ENCODE measurements at regions not wholly inside any gene's neighbourhood (a gene's known extent, or its start where the extent isn't known, plus 50 kb on each side); places are given as distances from the start of the nearest gene placed in this dataset.
"Not testable (repeated sequence)": the region's sequence is repeated elsewhere in the genome, so short reads cannot be mapped to it uniquely, and the experiment has no call there.

DNA sequence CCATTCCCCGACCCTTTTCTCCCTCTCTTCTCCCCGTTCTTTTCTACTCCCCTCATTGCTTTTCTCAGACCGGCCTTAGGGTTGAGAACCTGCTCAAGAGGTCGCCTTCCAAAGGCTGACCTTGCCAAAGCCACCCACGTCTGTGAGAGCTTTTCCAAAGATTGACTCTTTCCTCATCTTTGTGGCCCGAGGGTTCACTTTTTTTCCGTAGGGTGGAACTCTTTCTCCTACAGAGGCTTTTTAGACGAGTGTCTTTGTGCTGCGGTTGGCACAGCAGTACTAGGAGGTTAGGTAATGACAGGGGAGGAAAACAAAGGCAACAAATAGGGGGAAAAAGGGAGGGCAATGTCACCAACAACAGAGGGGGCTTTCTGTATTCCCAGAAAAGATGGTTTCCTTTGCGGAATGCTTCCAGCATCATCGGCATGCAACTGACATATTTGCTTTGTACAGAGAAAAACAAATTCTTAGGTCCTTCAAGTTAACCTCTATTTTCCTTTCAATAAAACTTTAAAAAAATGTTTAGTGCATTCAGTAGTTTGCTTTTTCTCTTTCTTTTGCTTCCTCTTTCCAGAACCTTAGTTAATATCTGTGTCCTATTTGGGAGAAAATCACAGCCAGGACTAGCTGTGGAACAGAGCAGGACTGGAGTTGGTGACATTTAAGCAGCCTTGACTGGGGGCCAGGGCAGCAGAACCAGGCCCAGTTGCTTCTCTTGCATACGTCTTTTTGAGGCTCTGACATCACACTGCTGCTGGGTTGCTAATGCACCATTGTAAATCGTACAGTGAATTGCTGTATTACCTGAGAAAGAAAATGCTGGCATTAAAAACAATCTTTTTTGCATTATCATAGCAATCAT lies 188.1 kb upstream of the FANCL start:
- ATAC-seq (ENCODE audit: poor library complexity) (no peak), DNase-seq (no peak)
- intact Hi-C loops (cut with DNase I) = no loop called here

DNA sequence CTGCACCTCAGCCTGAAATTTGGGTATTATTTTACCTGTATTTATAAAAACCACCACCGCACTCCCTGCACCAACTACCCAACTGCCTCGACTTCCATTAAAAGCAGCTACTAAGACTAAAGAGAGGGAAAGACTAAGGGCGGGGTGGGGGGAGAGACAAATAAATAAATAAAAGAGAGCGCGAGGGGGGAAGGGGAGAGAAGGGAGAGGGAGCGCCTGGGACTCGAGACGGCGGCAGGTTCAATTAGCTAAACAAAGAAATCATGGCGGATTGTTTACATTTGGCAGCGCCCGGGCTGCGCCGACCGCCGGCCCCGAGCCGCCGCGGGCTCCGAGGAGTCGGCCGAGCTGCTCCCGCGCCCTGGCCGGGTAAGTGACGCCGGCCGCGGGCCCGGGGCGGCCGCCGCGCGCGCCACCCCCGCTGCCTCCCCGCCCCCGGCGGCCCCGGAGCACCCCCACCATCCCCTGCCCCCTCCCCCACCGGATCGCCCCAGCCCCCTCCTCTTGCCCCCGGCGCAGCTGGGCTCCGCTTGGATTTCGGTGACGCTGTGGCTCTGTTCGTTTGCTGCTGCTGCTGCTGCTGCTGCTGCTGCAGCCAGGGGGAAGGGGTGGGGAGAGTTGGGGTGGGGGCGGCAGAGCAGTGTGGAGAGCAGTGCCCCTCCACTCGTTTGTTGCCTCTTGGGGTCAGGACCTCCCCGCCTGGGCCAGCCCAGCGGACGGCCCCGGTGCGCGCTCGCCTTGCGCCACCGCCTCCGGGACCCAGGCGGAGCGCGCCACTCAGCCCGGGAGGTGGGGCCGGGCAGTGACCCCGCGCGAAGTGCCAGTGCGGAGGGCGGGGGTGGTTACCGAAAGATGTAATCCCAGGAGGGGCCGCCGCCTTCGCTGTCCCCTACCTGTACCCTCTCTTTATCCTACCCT lies 187.2 kb upstream of the FANCL start:
- DNase-seq (no peak), ATAC-seq (ENCODE audit: poor library complexity) (no peak)
- intact Hi-C loops (cut with DNase I) = no loop called here

DNA sequence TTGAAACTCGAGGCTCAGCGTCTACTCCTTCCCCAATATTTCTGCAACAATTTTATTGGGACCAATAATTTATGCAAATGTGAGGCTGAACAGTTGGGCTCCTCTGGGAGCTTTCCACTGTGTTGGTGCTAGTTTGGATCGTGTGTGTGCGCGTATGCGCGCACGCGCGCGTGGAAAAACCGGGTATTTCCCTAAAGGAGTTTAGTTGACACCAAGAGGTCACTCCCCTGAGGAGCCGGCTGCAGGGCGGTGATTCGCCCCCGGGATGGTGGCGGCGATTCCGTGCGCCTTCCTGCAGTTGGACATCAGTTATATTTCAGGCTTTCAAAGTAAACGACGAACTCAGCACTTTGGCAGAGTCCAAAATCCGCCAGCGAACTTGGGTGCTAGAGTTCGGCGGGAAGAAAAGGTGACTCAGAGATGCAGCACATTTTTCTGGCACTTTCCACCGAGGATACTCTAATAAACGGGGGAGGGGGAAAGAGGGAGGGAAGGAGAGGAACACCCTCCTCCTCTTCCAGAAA lies 186.5 kb upstream of the FANCL start:
- intact Hi-C loops (cut with DNase I) = no loop called here
- DNase-seq (no peak), ATAC-seq (ENCODE audit: poor library complexity) (no peak)

DNA sequence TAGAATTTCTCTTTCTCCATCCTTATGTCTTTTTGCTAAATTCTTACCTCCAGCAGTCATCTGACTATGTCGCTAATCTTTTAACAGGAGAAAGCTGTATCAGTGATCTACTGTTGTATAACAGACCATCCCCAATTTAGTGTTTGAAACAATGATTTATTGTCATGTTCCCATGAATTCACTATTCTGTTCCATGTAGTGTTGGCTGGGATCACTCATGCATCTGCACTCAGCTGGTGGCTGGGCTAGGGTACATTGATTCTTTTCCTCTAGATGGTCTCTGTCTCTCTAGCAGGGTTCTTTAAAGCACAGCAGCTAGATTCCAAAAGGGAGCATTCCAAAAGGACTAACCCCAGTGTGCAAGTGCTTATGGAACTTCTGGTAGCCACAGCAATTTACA lies 184.2 kb upstream of the FANCL start:
- no peak for DNase-seq
- intact Hi-C loops (cut with DNase I) = no loop called here
- ATAC-seq (ENCODE audit: poor library complexity) = no peak

DNA sequence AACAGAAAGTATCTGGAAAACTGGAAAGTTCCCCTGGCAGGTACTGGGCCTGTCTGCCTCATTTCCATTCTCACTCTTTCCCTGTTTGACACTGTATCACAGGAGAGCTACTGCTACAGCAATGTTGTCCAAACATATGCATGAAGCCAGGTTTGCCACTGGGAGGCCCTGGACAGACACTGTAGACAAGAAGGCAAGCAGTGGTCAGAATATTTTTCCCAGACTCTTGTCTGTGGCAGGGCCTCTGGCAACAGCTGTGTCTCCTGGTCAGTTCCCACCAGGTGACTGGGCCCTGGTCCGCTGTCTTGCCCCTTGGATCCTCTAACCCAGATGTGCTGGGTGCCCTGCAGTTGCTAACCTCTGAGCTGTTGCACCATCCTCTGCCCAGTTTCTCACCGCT lies 178.9 kb upstream of the FANCL start:
- no peak for ATAC-seq (ENCODE audit: poor library complexity)
- intact Hi-C loops (cut with DNase I) = no loop called here
- no peak for DNase-seq

DNA sequence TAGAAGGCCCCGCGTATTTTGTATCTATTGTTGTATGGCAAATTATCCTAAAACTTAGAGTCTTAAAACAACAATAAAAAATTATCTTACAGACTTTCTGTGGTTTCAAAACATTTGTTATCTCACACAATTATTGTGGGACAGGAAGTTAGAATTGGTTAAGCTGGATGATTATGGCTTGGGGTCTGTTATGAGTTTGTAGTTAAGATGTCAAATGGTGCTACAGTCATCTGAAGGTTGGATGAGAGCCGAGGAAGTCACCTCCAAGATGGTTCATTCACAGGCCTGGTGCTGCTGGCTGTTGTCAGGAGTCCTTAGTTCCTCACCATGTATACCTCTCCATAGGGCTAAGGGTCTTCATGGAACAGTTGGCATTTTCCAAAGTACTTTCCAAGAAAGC lies 175.6 kb upstream of the FANCL start:
- no peak for ATAC-seq (ENCODE audit: poor library complexity)
- intact Hi-C loops (cut with DNase I) = no loop called here
- DNase-seq = no peak

DNA sequence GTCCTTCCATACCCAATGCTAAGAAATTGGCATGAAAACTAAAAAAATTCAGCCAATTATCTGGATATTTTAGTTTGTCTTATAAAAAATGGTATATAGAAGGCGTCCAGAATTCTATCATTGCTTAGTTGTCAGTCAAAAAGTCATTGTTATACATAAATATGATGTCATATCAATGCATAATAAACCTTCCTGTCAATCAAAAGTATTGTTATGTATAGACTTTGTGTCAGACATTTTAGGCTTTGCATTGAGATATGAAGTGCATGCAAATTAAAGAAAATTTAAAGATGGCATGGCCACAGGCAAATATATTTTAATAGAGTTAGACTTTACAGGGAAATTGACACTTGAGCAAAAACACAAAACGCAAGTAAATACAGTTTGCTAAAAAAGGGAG lies 173.4 kb upstream of the FANCL start:
- intact Hi-C loops (cut with DNase I) = no loop called here
- DNase-seq = no peak
- no peak for ATAC-seq (ENCODE audit: poor library complexity)

DNA sequence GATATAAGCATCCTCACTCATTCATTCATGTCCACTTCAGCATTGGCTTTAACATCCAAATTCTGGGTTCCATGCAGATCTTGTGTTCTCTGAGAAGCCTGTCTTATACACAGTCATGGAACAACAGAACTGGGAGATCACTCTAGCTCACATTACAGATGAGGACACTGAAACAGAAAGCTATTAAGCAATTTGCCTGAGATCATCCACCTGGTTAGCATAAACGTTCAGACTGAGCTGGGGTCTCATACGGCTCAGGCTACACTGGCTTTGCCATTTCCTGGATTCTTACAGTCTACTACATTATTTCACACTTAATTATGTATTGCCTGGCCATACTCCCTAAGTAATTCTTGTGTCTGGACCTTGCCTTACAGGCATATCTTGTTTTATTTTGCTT lies 169.4 kb upstream of the FANCL start:
- ATAC-seq (ENCODE audit: poor library complexity) = no peak
- intact Hi-C loops (cut with DNase I) = no loop called here
- DNase-seq = no peak

DNA sequence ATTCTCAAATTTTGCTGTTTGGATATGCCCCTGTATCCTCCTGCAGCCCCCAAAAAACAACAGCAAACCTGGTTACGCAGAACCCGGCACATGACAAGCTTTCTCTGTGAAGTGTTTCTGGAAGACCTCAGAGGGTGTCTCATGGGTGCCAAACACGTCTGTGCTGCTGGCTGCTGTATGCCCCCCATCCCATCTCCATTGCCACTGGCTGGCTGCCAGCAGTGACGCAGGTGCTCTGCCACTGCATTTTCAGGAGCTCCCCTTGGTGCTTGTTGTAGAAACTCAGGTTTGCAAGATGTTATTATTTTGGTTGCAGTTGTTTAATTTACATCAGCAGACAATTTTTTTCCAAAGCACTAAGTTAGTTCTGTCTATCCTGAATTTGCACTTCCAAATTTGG lies 166.4 kb upstream of the FANCL start:
- ATAC-seq (ENCODE audit: poor library complexity) (no peak), DNase-seq (no peak)
- intact Hi-C loops (cut with DNase I) = no loop called here

DNA sequence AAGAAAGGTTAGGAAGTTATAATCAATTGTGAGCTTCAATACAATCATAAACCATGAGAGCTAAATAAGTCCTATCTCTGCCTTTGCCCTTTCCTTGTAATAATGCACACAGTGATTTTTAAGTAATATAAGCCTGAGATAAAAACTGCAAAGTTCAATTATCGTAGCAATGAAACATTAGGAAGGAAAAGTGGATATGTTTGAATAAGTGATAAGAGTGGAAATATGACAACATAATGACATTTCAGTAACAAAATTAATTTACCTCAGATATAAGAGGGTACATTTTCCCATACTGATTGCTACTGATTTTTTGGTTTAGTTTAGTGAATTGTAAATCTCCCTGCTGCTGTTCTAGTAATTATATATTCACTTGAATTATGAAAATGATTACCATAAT lies 164.2 kb upstream of the FANCL start:
- ATAC-seq (ENCODE audit: poor library complexity) (no peak), DNase-seq (no peak)
- intact Hi-C loops (cut with DNase I) = no loop called here

DNA sequence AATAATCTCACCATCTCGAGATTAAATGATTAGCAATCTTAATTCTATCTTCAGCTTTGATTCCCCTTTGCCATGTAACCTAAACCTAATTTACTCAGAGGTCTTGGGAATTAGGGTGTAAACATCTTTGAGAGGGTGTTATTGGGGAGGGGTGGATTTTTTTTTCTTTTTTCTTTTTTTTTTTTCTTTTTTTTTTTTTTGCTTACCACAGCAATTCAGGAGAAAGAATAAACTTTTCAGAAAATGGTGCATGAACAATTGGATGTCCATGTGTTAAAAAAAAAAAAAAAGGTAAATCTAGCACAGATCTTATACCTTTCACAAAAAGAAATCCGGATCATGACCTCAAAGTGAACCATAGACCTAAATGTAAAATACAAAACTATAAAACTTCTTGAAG lies 160.8 kb upstream of the FANCL start:
- DNase-seq (no peak), ATAC-seq (ENCODE audit: poor library complexity) (no peak)
- intact Hi-C loops (cut with DNase I) = no loop called here

DNA sequence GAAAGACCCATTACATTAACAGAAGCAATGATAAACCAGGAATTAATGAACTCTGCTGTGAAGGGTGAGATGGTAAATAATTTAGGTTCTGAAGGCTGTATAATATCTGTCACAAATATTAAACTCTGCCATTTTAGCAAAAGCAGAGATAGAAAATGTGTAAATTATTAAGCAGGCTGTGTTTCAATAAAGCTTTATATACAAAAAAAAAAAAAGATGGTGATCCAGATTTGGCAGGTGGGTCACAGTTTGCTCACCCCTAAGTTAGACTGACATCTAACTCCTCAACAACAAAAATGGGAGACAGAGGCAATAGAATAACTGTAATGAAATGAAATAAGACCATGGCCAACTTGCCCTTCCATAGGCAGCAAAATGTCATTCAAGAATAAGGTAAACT lies 157.3 kb upstream of the FANCL start:
- intact Hi-C loops (cut with DNase I) = no loop called here
- DNase-seq (no peak), ATAC-seq (ENCODE audit: poor library complexity) (no peak)

DNA sequence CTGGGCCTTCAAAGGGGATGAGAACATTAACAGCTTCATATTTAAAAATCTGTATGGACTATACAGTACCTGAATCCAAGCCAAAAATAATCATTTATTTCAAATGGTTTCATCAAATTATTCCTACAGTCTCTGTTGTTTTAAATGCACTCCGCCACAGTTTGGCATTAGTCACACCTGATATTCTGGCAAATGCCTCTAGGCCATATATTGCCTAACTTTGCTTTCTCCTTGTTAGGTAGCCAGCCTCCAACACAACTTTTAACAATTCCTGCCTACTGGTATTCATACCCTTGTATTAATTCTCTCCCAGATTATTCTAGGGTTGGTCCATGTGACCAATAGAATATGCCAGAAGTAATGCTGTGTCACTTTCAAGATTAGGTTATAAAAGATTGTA lies 146.6 kb upstream of the FANCL start:
- DNase-seq (no peak), ATAC-seq (ENCODE audit: poor library complexity) (no peak)
- intact Hi-C loops (cut with DNase I) = no loop called here

DNA sequence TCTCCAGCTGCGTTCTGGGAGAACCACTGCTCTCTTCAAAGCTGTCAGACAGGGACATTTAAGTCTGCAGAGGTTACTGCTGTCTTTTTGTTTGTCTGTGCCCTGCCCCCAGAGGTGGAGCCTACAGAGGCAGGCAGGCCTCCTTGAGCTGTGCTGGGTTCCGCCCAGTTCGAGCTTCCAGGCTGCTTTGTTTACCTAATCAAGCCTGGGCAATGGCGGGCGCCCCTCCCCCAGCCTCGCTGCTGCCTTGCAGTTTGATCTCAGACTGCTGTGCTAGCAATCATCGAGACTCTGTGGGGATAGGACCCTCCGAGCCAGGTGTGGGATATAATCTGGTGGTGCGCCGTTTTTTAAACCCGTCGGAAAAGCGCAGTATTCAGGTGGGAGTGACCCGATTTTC lies 145.8 kb upstream of the FANCL start:
- intact Hi-C loops (cut with DNase I); ATAC-seq (ENCODE audit: poor library complexity); DNase-seq: not testable (repeated sequence)

DNA sequence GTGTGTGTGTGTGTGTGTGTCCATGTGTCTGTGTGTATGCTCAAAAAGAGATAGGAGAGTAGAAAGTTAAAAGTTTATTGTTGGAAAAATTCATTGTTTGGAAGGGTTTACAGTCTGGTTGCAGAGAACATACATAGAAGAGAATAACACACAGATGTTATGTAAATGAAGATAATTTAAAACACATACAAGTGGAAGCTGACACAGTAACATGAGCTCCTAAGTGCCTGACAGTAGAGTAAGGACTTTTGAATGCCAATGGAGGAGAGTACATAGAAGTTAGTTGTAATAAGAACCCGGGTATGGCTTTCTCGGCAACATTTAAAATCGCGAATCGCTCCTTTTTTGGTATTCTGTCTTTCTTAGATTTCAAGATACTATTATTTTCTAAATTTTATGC lies 137.0 kb upstream of the FANCL start:
- intact Hi-C loops (cut with DNase I) = no loop called here
- DNase-seq = no peak
- ATAC-seq (ENCODE audit: poor library complexity) = no peak

DNA sequence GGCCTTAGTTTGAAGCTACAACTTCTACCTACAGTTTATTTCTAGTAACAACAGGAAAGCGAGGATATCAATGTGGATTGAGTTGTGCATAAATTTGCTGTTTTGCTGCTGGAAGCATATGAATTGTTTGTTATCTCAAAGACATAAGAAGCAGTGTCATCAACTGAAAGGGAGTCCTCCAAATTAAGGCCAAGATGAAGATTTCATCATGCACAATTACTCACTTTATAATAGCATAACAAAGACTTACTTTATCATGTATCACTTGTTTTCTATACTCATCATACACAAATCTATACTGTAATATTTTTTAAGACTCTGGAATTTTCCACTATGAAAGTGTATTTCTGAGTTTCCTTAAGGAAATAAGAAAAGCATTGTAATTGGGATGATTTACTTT lies 136.1 kb upstream of the FANCL start:
- DNase-seq = no peak
- intact Hi-C loops (cut with DNase I) = no loop called here
- ATAC-seq (ENCODE audit: poor library complexity) = no peak

DNA sequence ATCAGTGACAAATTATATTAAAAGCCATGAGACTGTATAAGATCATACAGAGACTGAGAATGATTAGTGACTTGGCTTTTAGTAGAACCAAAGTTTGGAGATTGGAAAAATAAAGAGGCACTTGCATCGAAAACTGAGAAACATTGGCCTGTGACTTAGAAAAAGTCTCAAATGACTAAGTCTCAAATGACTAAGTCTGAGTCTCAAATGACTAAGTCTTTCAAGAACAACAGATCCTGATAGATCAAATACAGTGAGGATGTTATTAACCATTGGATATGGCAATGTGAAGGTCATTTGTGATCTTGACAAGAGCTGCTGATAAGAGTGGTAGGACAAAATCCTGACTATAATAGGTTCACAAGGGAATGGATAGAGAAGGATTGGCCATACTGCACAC lies 135.5 kb upstream of the FANCL start:
- ATAC-seq (ENCODE audit: poor library complexity) (no peak), DNase-seq (no peak)
- intact Hi-C loops (cut with DNase I) = no loop called here

DNA sequence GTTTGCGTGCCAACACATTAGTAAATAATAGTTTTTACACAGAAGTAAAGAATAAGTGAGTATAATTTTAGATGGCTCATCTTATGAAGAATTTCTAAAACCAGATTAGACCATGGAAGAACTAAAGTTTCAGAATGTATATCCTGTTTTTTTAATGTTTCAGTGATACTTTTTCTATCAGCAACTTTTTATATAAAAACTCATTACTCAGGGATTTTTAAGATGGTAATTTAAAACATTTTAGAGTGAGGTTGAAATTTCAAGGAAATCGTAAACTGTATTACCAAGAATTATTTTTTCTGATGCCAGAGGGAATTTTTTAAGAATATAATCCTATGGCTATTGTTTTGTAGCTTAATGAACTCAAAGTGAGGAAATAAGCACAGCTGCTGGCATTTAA lies 128.5 kb upstream of the FANCL start:
- ATAC-seq (ENCODE audit: poor library complexity) = no peak
- intact Hi-C loops (cut with DNase I) = no loop called here
- DNase-seq = no peak

DNA sequence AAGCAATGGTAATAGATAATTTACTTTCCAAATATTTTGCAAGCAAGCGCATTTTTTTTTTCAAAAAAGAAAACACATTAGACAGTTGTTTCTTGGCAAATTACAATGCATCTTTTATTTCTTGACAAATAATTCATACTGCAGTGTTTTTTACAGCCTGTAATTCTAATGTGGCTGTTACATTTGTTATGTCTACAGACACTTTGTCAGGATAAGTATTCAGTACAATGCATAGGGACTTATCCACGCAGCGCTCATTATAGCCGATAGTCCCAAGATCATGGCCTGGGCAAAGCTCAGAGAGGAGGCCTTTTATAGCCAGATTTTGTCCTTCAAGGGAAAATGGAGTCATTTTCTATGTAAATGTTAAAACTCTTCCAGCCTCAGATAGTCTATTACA lies 123.0 kb upstream of the FANCL start:
- DNase-seq (no peak), ATAC-seq (ENCODE audit: poor library complexity) (no peak)
- intact Hi-C loops (cut with DNase I) = no loop called here

DNA sequence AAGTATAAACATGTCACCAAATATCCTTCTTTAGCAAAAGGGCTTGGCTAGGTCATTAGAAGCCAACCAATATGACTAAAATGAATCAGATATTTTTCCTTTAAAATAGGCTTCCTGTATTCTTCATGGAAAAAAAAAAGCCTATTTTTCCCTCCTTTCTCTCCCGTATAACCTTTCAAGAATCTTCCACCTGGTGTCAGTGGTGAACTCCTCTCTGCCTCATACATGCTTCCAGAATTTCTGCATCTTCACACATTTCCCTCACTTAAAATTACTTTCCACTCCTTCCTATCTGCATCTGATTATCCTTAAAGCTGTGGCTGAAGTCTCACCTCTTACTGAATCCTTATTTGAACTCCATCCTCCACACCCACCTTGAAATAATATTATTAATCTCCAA lies 116.9 kb upstream of the FANCL start:
- no peak for ATAC-seq (ENCODE audit: poor library complexity)

More for the DNA sequence above, 116.9 kb upstream of the FANCL start:
- no peak for DNase-seq
- intact Hi-C loops (cut with DNase I) = no loop called here

Data from Right ventricle myocardium superior (tissue), 1 donor.